ENCODE measurements at regions not wholly inside any gene's neighbourhood (a gene's known extent, or its start where the extent isn't known, plus 50 kb on each side); places are given as distances from the start of the nearest gene placed in this dataset.
A peak's percentile ranks its signal among the peaks of the same experiment; 100 is the strongest.

- TF ChIP-seq SRF (IDR thresholded peaks at IDR 0.05; ENCODE audit: low read depth, low read length) (no peak), CTCF (IDR thresholded peaks at IDR 0.05; ENCODE audit: control extremely low read depth in 1 of 3, insufficient read depth in 1 of 3, low read depth in 1 of 3, low read length in 3 of 3) (peak; percentile 28 to 67 (median 63)), POLR2A (IDR thresholded peaks at IDR 0.05; ENCODE audit: control extremely low read depth in 1 of 2, low read depth in 2 of 2, low read length in 2 of 2) (no peak), EZH2 (IDR thresholded peaks at IDR 0.05; ENCODE audit: low read depth, low read length, severe bottlenecking) (no peak), CHD1 (IDR thresholded peaks at IDR 0.05; ENCODE audit: low read depth, low read length) (no peak)
Observed at GRCh38 chr18:67710639-67711038, 194.1 kb upstream of the DSEL start.
